ENCODE measurements at regions not wholly inside any gene's neighbourhood (a gene's known extent, or its start where the extent isn't known, plus 50 kb on each side); places are given as distances from the start of the nearest gene placed in this dataset.

DNA sequence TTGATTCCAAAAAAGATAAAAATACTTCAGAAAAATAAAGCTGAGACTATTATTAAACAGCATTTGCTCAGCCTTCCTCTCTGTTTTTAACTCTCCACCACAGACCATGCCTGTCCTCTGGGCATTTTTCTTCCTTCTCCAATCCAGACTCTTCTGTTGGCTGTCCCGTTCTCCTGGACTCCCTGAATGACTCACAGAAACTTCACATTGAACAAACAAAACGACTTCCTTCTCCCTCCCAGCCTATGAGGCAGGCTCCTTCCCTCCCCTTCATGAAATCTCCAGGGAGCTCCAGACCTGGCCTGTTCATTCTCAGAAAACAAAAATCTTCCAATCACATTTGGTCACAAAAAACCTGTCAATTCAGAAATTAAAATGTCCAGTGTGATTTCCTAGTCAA is 421.3 kb downstream of the NPHP4 start:
- TF ChIP-seq, protein P1, sequence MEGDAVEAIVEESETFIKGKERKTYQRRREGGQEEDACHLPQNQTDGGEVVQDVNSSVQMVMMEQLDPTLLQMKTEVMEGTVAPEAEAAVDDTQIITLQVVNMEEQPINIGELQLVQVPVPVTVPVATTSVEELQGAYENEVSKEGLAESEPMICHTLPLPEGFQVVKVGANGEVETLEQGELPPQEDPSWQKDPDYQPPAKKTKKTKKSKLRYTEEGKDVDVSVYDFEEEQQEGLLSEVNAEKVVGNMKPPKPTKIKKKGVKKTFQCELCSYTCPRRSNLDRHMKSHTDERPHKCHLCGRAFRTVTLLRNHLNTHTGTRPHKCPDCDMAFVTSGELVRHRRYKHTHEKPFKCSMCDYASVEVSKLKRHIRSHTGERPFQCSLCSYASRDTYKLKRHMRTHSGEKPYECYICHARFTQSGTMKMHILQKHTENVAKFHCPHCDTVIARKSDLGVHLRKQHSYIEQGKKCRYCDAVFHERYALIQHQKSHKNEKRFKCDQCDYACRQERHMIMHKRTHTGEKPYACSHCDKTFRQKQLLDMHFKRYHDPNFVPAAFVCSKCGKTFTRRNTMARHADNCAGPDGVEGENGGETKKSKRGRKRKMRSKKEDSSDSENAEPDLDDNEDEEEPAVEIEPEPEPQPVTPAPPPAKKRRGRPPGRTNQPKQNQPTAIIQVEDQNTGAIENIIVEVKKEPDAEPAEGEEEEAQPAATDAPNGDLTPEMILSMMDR (IDR thresholded peaks at IDR 0.05) = no peak
- no peak for TF ChIP-seq POLR2A (IDR thresholded peaks at IDR 0.05)
